ENCODE measurements at regions not wholly inside any gene's neighbourhood (a gene's known extent, or its start where the extent isn't known, plus 50 kb on each side); places are given as distances from the start of the nearest gene placed in this dataset.

DNA sequence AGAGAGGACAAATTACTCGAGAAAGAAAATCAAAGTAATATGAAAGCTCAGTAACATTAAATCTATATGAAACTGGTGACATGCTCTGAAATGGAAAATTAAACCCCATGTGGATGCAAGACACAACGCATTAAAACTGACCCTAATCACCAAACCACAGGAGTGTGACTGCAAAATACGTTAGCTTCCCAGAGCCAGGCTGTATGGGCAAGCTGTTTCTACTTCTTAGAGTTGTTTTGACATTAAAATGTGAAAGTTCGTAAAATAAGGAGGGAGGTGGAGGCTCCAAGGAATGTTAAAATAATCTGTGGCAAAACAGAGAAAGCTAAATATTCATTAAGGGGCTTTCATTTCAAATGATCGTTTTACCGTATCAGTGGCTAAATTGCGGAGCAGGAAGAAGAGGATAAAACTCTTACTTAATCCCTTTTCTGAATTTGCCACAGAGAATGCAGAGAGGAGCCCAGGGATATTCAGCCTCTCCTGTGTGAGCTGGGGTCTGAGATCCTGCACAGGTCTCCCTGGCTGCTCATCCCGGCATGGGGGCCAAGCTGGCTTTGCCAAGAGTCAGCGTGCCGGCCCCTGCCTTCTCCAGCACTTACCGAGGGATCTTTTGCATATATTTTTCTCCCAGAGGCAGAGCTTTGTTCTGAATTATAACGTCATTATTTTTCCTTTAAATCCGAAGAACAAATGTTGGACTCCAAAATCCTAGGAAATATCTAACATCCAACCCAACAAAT lies 239.8 kb upstream of the THBS1 start:
- Histone ChIP-seq H3K36me3 (no peaks in the 10 kb centered on the region), H3K27me3 (no peaks in the 10 kb centered on the region), H3K4me3 (no peak overlapping the region), H3K9me3 (peaks cover 7% of the 10 kb centered on the region), H3K27ac (no peak overlapping the region), H3K4me1 (no peaks in the 10 kb centered on the region)
- intact Hi-C loops (cut with DNase I), result no loop called here
- TF ChIP-seq, protein P1, sequence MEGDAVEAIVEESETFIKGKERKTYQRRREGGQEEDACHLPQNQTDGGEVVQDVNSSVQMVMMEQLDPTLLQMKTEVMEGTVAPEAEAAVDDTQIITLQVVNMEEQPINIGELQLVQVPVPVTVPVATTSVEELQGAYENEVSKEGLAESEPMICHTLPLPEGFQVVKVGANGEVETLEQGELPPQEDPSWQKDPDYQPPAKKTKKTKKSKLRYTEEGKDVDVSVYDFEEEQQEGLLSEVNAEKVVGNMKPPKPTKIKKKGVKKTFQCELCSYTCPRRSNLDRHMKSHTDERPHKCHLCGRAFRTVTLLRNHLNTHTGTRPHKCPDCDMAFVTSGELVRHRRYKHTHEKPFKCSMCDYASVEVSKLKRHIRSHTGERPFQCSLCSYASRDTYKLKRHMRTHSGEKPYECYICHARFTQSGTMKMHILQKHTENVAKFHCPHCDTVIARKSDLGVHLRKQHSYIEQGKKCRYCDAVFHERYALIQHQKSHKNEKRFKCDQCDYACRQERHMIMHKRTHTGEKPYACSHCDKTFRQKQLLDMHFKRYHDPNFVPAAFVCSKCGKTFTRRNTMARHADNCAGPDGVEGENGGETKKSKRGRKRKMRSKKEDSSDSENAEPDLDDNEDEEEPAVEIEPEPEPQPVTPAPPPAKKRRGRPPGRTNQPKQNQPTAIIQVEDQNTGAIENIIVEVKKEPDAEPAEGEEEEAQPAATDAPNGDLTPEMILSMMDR (IDR thresholded peaks at IDR 0.05), result no peak
- TF ChIP-seq POLR2A (IDR thresholded peaks at IDR 0.05), result no peak
- no peak for TF ChIP-seq POLR2AphosphoS5 (IDR thresholded peaks at IDR 0.05; ENCODE audit: insufficient read depth in 1 of 2, low read depth in 1 of 2)
- no peak for DNase-seq (ENCODE audit: extremely low spot score in 2 of 2)

DNA sequence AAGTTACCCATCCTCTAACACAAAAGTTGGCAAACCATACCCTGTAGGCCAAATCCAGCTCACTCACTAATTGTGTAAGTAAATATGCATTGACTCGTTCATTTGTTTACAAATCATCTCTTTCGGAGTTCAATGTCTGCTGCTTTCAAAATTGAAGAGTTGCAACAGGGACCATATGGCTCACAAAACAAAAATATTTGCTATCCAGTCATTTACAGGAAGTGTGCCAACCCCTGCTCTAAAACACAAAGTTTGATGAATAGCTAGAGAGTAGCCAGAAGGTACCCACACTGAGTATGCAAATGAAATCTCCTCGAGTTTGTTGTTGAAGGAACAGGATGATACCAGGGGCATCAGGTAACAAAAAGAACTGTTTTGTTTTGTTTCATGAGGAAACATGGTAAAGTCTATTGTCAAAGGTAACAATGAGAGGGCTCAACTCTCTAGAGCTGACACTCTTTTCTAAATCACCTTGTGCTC lies 236.2 kb upstream of the THBS1 start:
- intact Hi-C loops (cut with DNase I), result no loop called here
- DNase-seq (ENCODE audit: extremely low spot score in 2 of 2), result no peak
- no peak for TF ChIP-seq POLR2A (IDR thresholded peaks at IDR 0.05)
- TF ChIP-seq POLR2AphosphoS5 (IDR thresholded peaks at IDR 0.05; ENCODE audit: insufficient read depth in 1 of 2, low read depth in 1 of 2), result no peak
- TF ChIP-seq, protein P1 (IDR thresholded peaks at IDR 0.05), result no peak
- H3K4me3 ChIP-seq, result no peak overlapping the region
- H3K27me3 ChIP-seq, result no peaks in the 10 kb centered on the region
- H3K36me3 ChIP-seq, result no peaks in the 10 kb centered on the region
- H3K4me1 ChIP-seq, result no peaks in the 10 kb centered on the region
- H3K9me3 ChIP-seq, result peaks cover 7% of the 10 kb centered on the region
- peak overlapping the region; percentile 12 for H3K27ac ChIP-seq

DNA sequence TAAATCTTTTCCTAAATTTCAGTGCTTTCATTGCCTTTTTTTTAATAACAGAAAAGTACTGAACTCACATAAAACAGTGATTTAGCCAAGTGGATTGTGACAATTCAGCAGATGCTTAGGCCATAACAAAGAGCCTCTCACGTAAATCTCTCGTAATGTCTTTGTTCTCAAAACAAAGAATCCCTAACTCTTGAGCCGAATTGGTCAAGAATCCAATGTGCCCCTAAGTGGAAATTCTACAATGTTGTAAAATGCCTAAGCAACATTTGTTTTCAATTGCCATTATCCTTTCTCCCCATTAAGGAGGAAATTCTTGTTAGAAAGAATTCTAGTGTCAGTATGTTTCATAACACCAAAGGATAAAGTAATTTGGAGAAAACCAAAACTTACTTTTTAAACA lies 235.7 kb upstream of the THBS1 start:
- no peak overlapping the region for H3K4me3 ChIP-seq
- H3K9me3 ChIP-seq, result peaks cover 7% of the 10 kb centered on the region
- H3K4me1 ChIP-seq, result no peaks in the 10 kb centered on the region
- TF ChIP-seq POLR2A (IDR thresholded peaks at IDR 0.05), result no peak
- TF ChIP-seq, protein P1 (IDR thresholded peaks at IDR 0.05), result no peak
- TF ChIP-seq POLR2AphosphoS5 (IDR thresholded peaks at IDR 0.05; ENCODE audit: insufficient read depth in 1 of 2, low read depth in 1 of 2), result no peak
- no peaks in the 10 kb centered on the region for H3K27me3 ChIP-seq
- no peak for DNase-seq (ENCODE audit: extremely low spot score in 2 of 2)
- no peak overlapping the region for H3K27ac ChIP-seq
- H3K36me3 ChIP-seq, result no peaks in the 10 kb centered on the region
- intact Hi-C loops (cut with DNase I), result no loop called here

DNA sequence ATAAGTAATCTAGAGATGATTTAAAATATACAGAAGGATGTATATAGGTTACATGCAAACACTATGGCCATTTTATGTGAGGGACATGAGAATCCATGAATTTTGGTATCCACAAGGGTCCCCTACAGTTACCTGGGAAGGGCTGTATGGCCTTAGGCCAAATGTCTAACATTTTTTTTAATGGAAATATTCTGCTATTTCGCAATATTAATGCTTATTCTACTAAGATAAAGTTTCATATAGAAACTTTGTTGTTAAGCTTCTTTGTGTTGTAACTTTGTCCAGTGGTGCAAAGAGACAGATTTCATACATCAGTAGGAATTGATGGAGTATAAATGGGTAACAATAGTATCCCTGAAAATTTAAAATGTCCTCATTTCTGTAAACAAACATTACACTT lies 233.4 kb upstream of the THBS1 start:
- TF ChIP-seq POLR2AphosphoS5 (IDR thresholded peaks at IDR 0.05; ENCODE audit: insufficient read depth in 1 of 2, low read depth in 1 of 2) (no peak), POLR2A (IDR thresholded peaks at IDR 0.05) (no peak)
- TF ChIP-seq, protein P1 (IDR thresholded peaks at IDR 0.05), result no peak
- Histone ChIP-seq H3K27ac (no peak overlapping the region), H3K4me1 (no peaks in the 10 kb centered on the region), H3K4me3 (no peak overlapping the region), H3K9me3 (peaks cover 7% of the 10 kb centered on the region), H3K27me3 (no peaks in the 10 kb centered on the region), H3K36me3 (no peaks in the 10 kb centered on the region)
- DNase-seq (ENCODE audit: extremely low spot score in 2 of 2), result no peak
- intact Hi-C loops (cut with DNase I), result no loop called here

DNA sequence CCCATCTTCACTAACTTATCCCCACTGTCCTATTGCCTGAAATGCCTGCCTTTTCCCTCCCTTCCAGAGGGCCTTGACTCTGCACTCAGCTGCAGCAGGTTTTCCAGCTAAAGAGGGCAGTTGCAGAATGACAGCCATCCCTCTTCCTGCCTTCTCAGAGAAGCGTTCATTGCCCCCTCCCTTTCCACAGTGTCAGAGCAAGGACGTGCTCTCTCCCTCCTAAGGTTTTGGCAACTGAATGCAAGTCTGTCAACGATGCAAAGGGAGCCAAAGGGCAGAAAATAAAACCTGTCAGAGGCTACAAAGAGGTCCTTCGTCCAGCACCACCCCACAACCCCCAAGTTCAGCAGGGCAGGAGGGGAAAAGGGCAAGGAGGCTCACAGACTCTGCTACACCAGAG lies 230.1 kb upstream of the THBS1 start:
- intact Hi-C loops (cut with DNase I), result no loop called here
- no peaks in the 10 kb centered on the region for H3K36me3 ChIP-seq
- H3K9me3 ChIP-seq, result no peaks in the 10 kb centered on the region
- no peaks in the 10 kb centered on the region for H3K27me3 ChIP-seq
- H3K4me1 ChIP-seq, result no peaks in the 10 kb centered on the region
- no peak overlapping the region for H3K27ac ChIP-seq
- DNase-seq (ENCODE audit: extremely low spot score in 2 of 2), result no peak
- H3K4me3 ChIP-seq, result no peak overlapping the region
- TF ChIP-seq POLR2AphosphoS5 (IDR thresholded peaks at IDR 0.05; ENCODE audit: insufficient read depth in 1 of 2, low read depth in 1 of 2), result no peak
- TF ChIP-seq POLR2A (IDR thresholded peaks at IDR 0.05), result no peak

Data from vagina (tissue), 2 donors.